Rectal smooth muscle tissue (tissue), 1 donor: ENCODE measurements at regions not wholly inside any gene's neighbourhood (a gene's known extent, or its start where the extent isn't known, plus 50 kb on each side); places are given as distances from the start of the nearest gene placed in this dataset.

Source experiments
- H3K27ac ChIP-seq: one replicate; pipeline ENCODE4 v1.7.0; 2013; ENCODE audit warnings: low read depth, low read length, inconsistent platforms
- H3K27me3 ChIP-seq: one replicate; pipeline ENCODE4 v1.7.0; 2013; ENCODE audit warnings: low read length; ENCODE audit not compliant: control insufficient read depth, insufficient read depth
- H3K36me3 ChIP-seq: one replicate; pipeline ENCODE4 v1.7.0; 2013; ENCODE audit warnings: low read length; ENCODE audit not compliant: control insufficient read depth, insufficient read depth
- H3K4me1 ChIP-seq: one replicate; pipeline ENCODE4 v1.7.0; 2013; ENCODE audit warnings: low read length; ENCODE audit not compliant: control insufficient read depth, insufficient read depth
- H3K4me3 ChIP-seq: one replicate; pipeline ENCODE4 v1.7.0; 2013; ENCODE audit warnings: low read length
- H3K9ac ChIP-seq: one replicate; pipeline ENCODE4 v1.7.0; 2013; ENCODE audit warnings: low read length

DNA sequence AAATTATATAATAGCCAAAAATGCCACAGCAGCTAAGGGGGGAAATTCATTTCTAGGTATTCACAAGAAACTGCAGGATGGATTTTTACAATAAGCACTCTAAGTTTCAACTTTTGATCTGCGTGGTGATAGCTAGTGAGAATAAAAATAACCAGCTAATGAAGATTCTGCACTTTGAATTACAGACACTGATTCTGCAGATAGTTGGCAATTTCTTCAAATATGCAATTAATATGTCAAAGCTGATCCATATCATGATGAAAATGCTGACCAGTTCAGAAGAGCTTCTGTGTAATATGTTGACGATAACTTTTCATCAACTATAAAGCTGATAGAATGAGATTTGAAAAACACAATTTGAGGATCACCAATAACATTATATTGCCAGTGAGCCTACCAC lies 1272.9 kb downstream of the EFNB2 start:
- no peaks in the 10 kb centered on the region for H3K36me3 ChIP-seq
- no peaks in the 10 kb centered on the region for H3K4me1 ChIP-seq
- no peak overlapping the region for H3K9ac ChIP-seq
- no peaks in the 10 kb centered on the region for H3K27me3 ChIP-seq
- no peak overlapping the region for H3K4me3 ChIP-seq
- H3K27ac ChIP-seq: no peak overlapping the region

DNA sequence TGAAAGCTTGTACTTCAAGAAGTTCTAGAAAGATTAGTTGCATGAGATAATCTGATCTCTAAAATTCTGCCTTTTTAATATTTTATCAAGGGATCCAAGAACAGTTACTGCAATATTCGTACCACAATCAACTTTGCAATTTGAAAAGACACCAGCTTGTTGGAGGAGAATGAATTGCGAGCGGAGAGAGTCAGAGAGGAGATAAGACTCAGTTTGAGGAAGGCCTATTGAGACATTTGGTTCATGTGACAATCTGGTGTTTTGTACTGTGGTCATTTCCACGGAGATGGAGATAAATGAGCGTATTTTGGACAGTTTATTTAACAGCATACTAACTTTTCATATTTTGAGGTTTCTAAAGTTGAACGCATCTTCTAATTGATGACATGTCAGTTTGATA lies 1276.0 kb downstream of the EFNB2 start:
- no peaks in the 10 kb centered on the region for H3K4me1 ChIP-seq
- H3K4me3 ChIP-seq: no peak overlapping the region
- no peak overlapping the region for H3K9ac ChIP-seq
- no peaks in the 10 kb centered on the region for H3K36me3 ChIP-seq
- no peaks in the 10 kb centered on the region for H3K27me3 ChIP-seq
- H3K27ac ChIP-seq: no peak overlapping the region

DNA sequence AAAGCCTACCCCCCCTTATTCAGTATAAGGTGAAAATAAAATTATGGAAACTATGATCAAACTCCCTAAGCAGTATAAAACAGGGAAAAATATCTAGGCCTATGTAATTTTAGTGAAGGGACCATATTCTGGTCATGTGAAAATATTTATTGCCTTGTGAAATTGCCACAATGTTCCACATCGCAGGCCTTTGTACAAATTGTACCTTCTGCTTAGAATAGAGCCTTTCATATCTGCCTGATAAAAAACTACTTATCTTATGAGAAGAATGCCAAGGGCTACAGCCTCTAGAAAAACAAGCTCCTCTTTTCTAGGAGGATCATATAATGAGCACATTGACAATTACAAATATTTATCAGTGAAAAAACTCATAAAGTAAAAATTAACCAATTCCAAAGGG lies 1280.0 kb downstream of the EFNB2 start:
- H3K4me3 ChIP-seq: no peak overlapping the region
- H3K27ac ChIP-seq: no peak overlapping the region
- no peak overlapping the region for H3K9ac ChIP-seq
- H3K36me3 ChIP-seq: no peaks in the 10 kb centered on the region
- H3K4me1 ChIP-seq: no peaks in the 10 kb centered on the region
- H3K27me3 ChIP-seq: no peaks in the 10 kb centered on the region

DNA sequence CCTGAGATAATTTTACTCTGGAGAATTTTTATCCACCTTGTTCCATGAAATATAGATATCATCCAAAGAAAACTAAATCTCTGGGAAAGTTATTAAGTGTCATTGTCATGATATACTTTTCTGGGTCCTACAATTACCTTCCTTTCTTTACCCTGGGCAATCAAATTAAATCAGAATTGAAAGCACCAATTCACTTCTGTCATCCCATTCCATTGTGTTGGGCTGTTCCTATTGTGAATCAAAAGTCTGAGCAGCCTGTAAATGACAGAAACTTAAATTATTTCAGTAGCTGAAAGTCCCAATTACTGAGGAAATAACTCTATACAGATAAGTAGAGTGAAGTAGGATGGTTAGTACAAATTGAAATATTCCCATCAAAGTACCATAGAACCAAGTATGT lies 1284.2 kb downstream of the EFNB2 start:
- Histone ChIP-seq H3K4me1 (no peaks in the 10 kb centered on the region), H3K36me3 (no peaks in the 10 kb centered on the region), H3K9ac (no peak overlapping the region), H3K27me3 (no peaks in the 10 kb centered on the region), H3K27ac (no peak overlapping the region), H3K4me3 (no peak overlapping the region)

DNA sequence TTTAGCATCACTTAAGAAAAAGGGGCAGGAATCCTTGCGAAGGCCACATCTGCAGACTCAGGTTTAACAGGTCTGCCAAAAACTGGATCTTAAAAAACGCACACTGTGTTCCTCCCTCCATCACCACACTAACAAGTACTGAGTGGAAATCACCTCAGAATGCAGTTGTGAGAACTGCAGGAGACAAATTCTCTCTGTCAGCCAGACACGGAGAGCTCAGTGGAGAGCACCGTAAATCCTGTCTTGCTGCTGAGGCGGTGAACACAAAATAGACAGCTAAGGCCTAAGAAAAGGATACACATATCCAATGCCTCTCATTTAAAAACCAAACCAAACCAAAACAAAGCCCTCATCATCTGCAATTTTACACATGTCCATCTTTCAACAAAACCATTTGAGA lies 1287.6 kb downstream of the EFNB2 start:
- H3K27ac ChIP-seq: no peak overlapping the region

DNA sequence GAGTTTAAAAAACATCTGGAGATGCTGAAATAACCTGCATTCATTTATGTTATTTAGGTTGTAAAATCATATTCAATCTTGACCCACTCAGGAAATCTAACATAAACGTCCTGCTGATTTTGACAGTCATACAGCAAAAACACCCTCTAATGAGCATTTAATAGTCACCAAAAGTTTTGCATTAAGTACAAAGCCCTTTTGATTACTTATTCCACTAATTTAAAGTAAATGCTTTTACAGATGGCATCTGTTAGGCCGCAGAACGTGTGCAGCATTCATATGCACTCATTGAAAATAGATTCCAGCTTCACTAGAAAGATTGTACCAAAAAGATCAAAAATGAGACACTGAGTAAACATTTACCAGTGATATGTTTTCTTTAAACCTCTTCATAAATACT lies 1295.1 kb downstream of the EFNB2 start:
- Histone ChIP-seq H3K4me3 (no peak overlapping the region), H3K27me3 (no peaks in the 10 kb centered on the region), H3K36me3 (no peaks in the 10 kb centered on the region), H3K9ac (no peak overlapping the region), H3K27ac (no peak overlapping the region), H3K4me1 (no peaks in the 10 kb centered on the region)

More for the DNA sequence above, 1287.6 kb downstream of the EFNB2 start:
- no peaks in the 10 kb centered on the region for H3K36me3 ChIP-seq
- H3K4me3 ChIP-seq: no peak overlapping the region
- no peak overlapping the region for H3K9ac ChIP-seq
- no peaks in the 10 kb centered on the region for H3K4me1 ChIP-seq
- no peaks in the 10 kb centered on the region for H3K27me3 ChIP-seq

DNA sequence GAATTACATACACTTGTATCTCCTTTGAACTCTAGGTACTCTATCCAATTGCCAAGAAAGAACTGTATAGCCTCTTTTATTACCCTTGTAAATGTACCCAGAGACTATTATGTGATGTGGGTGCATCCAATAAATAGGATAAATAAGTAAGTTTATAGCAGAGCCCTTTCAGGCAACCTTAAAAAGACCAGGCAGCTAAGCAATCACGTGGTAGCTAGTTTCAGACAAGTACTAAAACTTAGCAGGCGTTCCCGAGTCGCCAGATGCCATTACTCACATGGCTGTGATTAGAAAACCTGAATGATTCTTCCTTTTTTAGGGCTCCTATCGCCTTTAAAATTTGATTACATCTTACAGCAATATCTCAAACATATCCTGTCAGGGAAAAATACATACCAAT lies 1303.0 kb downstream of the EFNB2 start:
- no peaks in the 10 kb centered on the region for H3K27me3 ChIP-seq
- no peak overlapping the region for H3K4me3 ChIP-seq
- no peaks in the 10 kb centered on the region for H3K36me3 ChIP-seq
- H3K9ac ChIP-seq: no peak overlapping the region
- H3K27ac ChIP-seq: no peak overlapping the region
- H3K4me1 ChIP-seq: no peaks in the 10 kb centered on the region

DNA sequence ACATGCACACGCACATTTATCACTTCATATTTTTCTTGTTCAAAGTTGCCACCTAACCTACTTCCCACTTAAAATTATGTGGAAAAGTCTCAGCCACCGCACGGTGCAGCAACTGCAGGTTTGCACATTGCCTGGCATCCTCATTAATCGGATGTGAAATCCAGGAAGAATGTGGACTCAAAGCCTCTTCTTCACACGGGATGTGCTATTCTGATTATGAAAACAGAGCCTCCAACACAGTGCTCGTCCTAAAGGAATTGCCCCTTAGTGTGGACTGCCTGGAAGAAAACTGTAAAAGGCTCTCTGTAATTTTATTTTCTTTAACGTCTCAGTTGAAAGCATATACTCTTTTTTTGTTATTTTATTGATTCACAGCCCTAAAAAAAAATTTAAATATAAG lies 1303.5 kb downstream of the EFNB2 start:
- H3K36me3 ChIP-seq: no peaks in the 10 kb centered on the region
- no peaks in the 10 kb centered on the region for H3K27me3 ChIP-seq
- no peak overlapping the region for H3K4me3 ChIP-seq
- H3K9ac ChIP-seq: no peak overlapping the region
- H3K4me1 ChIP-seq: no peaks in the 10 kb centered on the region
- H3K27ac ChIP-seq: no peak overlapping the region

DNA sequence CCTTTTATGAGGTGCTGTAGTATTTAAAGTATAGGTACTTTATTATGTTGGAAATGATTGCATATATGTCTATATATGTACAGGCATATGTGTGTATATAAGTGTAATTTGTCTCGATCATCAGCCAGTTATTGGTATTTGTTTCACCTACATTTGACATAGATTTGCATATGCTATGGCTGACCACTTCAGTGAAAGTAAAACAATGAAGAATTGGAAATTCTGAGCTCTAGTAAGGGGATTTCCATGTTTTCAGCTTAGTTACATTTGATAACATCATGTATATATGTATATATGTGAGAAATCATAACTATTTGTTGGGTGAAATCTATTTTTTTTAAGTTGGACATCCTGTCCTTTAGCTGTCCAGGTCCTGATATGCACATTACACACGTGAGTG lies 1303.9 kb downstream of the EFNB2 start:
- Histone ChIP-seq H3K4me3 (no peak overlapping the region), H3K27me3 (no peaks in the 10 kb centered on the region), H3K9ac (no peak overlapping the region), H3K27ac (no peak overlapping the region), H3K36me3 (no peaks in the 10 kb centered on the region), H3K4me1 (no peaks in the 10 kb centered on the region)

DNA sequence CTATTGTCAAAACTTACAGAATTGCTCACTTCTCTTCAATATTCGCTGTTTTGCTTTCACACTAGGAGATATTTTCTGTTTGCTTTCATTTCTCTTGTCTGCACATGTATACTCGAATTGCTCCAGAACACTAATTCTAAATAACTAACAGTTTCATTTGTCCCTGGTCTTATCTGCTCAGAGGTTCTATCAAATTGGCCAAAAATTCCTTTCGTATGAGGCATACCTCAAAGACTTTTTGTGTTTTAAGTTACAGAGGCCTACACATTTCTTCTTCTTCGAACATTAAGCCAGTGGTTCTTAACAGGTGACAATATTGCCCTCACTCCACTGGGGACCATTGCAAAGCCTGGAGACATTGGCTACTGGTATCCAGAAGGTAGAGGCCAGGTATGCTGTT lies 1314.6 kb downstream of the EFNB2 start:
- Histone ChIP-seq H3K27me3 (no peaks in the 10 kb centered on the region), H3K4me1 (no peaks in the 10 kb centered on the region), H3K4me3 (no peak overlapping the region), H3K9ac (no peak overlapping the region), H3K36me3 (no peaks in the 10 kb centered on the region), H3K27ac (no peak overlapping the region)

DNA sequence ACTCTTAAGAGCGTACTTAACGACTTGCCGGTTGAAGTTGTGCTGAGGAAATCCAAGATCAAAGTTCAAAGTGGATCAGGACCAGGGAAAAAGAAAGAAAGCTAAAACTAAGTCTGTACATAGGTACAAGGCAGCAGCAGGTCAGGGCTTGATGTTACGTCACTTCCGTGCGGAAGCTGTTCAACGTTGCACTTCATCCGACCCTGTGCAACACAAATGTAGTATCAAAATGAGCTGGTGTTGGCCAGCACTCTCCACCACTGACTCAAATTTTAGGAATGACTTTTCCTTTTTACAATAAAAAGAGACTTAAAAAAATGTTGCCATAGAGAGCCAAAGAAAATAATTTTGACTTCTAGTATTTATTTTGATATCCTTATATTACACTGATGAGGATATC lies 1315.4 kb downstream of the EFNB2 start:
- Histone ChIP-seq H3K4me1 (no peaks in the 10 kb centered on the region), H3K27me3 (no peaks in the 10 kb centered on the region), H3K36me3 (no peaks in the 10 kb centered on the region), H3K9ac (no peak overlapping the region), H3K4me3 (no peak overlapping the region), H3K27ac (no peak overlapping the region)

DNA sequence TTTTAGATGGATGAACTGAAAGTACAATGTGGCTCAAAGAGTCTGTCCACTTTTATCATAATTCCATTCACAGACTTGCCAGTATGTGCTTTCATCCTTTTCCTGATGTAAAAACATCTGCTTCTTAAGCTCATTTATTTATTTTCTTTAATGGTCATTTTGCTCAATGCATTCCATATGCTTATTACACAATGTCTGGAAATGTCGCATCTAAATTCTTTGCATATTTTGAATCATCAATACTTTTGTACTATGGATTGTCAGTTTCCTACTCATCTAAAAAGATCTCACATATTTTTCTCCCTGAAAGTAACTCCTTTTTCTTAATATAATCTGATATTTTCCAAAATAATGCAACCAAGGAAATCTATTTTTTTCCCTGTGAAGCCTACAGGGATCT lies 1315.8 kb downstream of the EFNB2 start:
- Histone ChIP-seq H3K4me3 (no peak overlapping the region), H3K27ac (no peak overlapping the region), H3K36me3 (no peaks in the 10 kb centered on the region), H3K4me1 (no peaks in the 10 kb centered on the region), H3K27me3 (no peaks in the 10 kb centered on the region), H3K9ac (no peak overlapping the region)

DNA sequence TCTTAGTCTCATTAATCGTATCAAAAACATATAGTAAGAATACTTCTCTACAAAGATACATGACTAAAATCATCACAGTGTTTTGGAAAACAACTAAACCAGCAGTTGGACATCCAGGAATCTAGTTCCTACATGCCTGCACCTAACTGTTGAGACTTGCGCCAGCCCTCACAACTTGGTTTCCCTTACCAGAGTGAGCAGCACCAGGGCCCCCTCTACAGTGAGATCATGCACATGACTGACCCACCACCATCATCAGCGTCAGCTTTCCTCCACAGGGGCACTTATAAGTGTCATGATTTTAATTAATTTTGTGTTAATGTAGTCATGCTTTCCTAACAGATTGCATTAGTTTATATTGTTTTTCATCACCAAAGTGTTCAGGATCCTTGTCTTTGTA lies 1322.0 kb downstream of the EFNB2 start:
- no peak overlapping the region for H3K9ac ChIP-seq
- no peak overlapping the region for H3K4me3 ChIP-seq

More for the DNA sequence above, 1322.0 kb downstream of the EFNB2 start:
- Histone ChIP-seq H3K36me3 (no peaks in the 10 kb centered on the region), H3K27me3 (no peaks in the 10 kb centered on the region), H3K27ac (no peak overlapping the region), H3K4me1 (no peaks in the 10 kb centered on the region)
